RWPE2 (cell line): ENCODE measurements at regions not wholly inside any gene's neighbourhood (a gene's known extent, or its start where the extent isn't known, plus 50 kb on each side); places are given as distances from the start of the nearest gene placed in this dataset.

ENCODE experiments used
- ATAC-seq: fragments of 200-7000 bp; cut with Tn5 transposase; 3 replicates; pipeline ENCODE4 v1.9.1; 2021; ENCODE audit warnings: low read depth
- DNase-seq: peaks from one replicate; pipeline ENCODE4 v3.0.0-alpha.2; 2020; ENCODE audit warnings: low spot score
- H3K27ac ChIP-seq: fragments of 450-650 bp; 2 replicates; pipeline ENCODE4 v1.5.1; 2017; ENCODE audit warnings: mild to moderate bottlenecking; ENCODE audit not compliant: poor library complexity, severe bottlenecking
- H3K27me3 ChIP-seq: fragments of 250-450 bp; sonication (Bioruptor Pico); 2 replicates; pipeline ENCODE4 v1.5.1; 2021; ENCODE audit warnings: mild to moderate bottlenecking, moderate library complexity; ENCODE audit not compliant: insufficient read depth, poor library complexity, severe bottlenecking
- H3K36me3 ChIP-seq: fragments of 250-450 bp; sonication (Bioruptor Pico); 2 replicates; pipeline ENCODE4 v1.5.1; 2020; ENCODE audit warnings: low read depth, mild to moderate bottlenecking, moderate library complexity
- H3K4me1 ChIP-seq: fragments of 250-450 bp; sonication (Bioruptor Pico); 2 replicates; pipeline ENCODE4 v1.5.1; 2021; ENCODE audit warnings: mild to moderate bottlenecking, moderate library complexity; ENCODE audit not compliant: insufficient read depth, poor library complexity, severe bottlenecking
- H3K4me3 ChIP-seq: fragments of 250-450 bp; sonication (Bioruptor Pico); 2 replicates; pipeline ENCODE4 v1.5.1; 2021; ENCODE audit warnings: mild to moderate bottlenecking, moderate library complexity; ENCODE audit not compliant: severe bottlenecking
- H3K9me3 ChIP-seq: fragments of 250-450 bp; sonication (Bioruptor Pico); 2 replicates; pipeline ENCODE4 v1.5.1; 2021; ENCODE audit warnings: mild to moderate bottlenecking, moderate library complexity; ENCODE audit not compliant: severe bottlenecking
- TF ChIP-seq, protein P1 (sequence below): fragments of 450-650 bp; IDR thresholded peaks from one replicate; pipeline ENCODE4 v1.5.1; 2017; ENCODE audit warnings: mild to moderate bottlenecking, moderate library complexity; ENCODE audit not compliant: poor library complexity, severe bottlenecking

DNA sequence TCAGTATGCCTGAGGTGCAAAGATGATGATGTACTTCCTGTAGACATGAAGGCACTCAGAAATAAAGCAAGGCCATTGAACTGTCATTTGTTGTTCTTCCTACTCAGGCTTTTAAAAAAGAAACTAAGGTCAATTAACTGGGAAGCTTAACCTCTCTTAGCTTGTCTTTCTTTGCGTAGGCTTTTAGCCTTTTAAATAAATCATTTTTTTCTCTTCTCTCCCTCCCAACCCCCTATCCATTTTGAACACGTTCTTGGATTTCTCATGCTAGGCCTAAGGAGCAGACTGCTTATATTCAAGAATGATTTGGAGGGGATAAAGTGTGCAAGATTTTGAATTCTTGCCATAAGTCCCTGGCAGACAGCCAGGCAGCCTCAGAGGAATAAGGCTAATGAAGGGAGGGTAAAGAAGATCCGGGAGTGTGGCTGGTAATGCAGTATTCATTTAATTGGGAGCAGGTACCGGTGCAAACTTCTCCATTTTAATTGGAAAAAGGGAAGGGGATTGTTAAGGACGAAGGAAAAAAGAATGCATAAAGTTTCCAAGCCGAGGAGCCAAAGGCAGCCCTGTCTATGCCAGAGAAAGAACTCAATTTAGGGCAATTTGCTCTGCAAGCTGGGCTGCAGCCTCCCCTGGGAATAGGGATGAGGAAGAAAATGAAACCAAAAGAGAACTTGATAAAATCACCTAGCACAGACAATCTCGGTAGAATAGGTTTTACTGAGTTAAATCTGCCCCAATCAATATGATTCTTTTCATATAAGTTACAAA is 343.8 kb upstream of the MMS22L start:
- no peaks in the 10 kb centered on the region for H3K27me3 ChIP-seq
- H3K4me1 ChIP-seq = peaks cover 12% of the 10 kb centered on the region
- ATAC-seq (no peak), DNase-seq (no peak)
- TF ChIP-seq, protein P1, sequence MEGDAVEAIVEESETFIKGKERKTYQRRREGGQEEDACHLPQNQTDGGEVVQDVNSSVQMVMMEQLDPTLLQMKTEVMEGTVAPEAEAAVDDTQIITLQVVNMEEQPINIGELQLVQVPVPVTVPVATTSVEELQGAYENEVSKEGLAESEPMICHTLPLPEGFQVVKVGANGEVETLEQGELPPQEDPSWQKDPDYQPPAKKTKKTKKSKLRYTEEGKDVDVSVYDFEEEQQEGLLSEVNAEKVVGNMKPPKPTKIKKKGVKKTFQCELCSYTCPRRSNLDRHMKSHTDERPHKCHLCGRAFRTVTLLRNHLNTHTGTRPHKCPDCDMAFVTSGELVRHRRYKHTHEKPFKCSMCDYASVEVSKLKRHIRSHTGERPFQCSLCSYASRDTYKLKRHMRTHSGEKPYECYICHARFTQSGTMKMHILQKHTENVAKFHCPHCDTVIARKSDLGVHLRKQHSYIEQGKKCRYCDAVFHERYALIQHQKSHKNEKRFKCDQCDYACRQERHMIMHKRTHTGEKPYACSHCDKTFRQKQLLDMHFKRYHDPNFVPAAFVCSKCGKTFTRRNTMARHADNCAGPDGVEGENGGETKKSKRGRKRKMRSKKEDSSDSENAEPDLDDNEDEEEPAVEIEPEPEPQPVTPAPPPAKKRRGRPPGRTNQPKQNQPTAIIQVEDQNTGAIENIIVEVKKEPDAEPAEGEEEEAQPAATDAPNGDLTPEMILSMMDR = no peak
- H3K4me3 ChIP-seq = peak overlapping the region; percentile 6
- no peaks in the 10 kb centered on the region for H3K36me3 ChIP-seq
- no peaks in the 10 kb centered on the region for H3K9me3 ChIP-seq
- H3K27ac ChIP-seq = no peak overlapping the region

DNA sequence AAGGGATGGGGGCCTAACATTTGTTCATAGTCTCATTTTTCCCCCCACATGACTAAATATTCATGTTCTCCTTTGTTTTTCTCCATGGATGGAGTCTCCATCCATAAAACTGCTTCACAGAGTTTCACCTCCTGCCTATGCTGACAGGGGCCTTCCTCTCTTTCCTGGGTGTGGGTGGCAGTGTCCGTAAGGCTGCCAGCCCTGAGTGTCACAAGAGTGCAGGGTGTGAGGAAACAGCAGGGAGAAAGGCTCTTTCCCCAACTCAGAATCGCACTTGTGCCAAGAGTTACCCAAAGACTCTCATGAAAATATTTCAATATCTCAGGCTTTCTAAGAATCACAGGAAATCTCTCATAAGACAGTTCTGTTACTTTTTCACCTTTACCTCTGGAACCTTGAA is 346.2 kb upstream of the MMS22L start:
- ATAC-seq = no peak
- no peak overlapping the region for H3K27ac ChIP-seq
- H3K27me3 ChIP-seq = no peaks in the 10 kb centered on the region
- peaks cover 12% of the 10 kb centered on the region for H3K4me1 ChIP-seq
- TF ChIP-seq, protein P1 = no peak
- H3K36me3 ChIP-seq = no peaks in the 10 kb centered on the region
- no peaks in the 10 kb centered on the region for H3K9me3 ChIP-seq
- no peak for DNase-seq
- no peak overlapping the region for H3K4me3 ChIP-seq

DNA sequence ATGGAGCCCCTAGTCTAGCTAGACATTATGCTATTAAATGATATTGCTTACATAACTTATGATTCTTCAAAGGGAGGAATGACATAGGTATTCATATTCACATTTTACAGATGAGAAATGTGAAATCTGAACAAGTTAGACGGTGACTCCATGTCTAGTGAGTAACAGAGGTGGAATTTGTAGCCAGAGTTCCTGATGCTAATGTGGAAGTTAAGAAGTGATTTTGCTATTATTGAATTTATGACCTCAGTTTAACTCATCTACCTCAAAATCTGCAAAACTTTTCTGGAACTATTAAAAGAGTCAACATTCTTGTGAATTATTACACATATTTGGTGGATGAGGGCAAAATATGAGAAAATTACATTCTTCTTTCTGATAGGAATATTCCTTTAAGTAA is 347.6 kb upstream of the MMS22L start:
- Histone ChIP-seq H3K4me3 (no peak overlapping the region), H3K27ac (no peak overlapping the region), H3K4me1 (peaks cover 12% of the 10 kb centered on the region), H3K36me3 (no peaks in the 10 kb centered on the region), H3K9me3 (no peaks in the 10 kb centered on the region), H3K27me3 (no peaks in the 10 kb centered on the region)
- no peak for DNase-seq
- TF ChIP-seq, protein P1 = no peak
- ATAC-seq = peak; percentile 80; the same call in 2 of the 3 replicates

DNA sequence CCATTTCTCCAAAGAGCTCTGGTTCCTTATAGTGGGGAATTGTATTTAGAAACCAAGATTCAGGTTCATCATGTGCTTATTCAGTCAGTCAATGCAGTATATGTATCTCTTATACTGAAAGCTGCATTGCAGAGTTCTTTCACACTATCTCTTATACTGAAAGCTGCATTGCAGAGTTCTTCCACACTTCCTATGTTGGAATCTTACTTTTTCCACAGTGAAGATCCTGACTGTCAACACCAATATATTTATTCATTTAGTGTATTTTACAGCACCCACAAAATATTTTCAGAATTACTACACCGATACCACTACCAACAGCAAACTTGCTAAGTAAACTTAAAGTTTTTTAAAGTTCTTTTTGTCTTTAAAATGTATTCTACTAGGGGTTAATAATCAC is 349.3 kb upstream of the MMS22L start:
- DNase-seq = no peak
- Histone ChIP-seq H3K36me3 (no peaks in the 10 kb centered on the region), H3K4me3 (no peak overlapping the region), H3K4me1 (peaks cover 12% of the 10 kb centered on the region), H3K27ac (no peak overlapping the region), H3K9me3 (no peaks in the 10 kb centered on the region), H3K27me3 (no peaks in the 10 kb centered on the region)
- TF ChIP-seq, protein P1 = no peak
- ATAC-seq = no peak

DNA sequence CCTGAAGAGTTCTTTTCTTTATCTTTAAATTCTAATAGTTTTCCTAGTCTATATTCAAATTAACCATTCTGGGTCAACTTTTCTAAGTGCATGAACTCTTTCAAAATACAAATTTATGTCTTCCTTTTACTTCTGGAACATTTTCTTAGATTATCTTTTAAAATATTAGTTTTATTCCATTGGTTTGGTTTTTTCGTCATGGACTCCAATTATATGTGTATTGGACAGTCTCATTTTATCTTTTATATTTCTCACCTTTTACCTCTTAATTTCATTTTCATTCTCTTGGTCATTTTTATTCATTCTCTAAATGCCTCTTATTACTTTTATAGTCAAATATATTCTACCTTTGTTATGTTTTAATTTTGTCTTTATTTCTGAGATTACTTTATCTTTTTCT is 356.7 kb upstream of the MMS22L start:
- Histone ChIP-seq H3K27me3 (peaks cover 2% of the 10 kb centered on the region), H3K4me3 (no peak overlapping the region), H3K9me3 (no peaks in the 10 kb centered on the region), H3K36me3 (no peaks in the 10 kb centered on the region), H3K27ac (no peak overlapping the region), H3K4me1 (no peaks in the 10 kb centered on the region)
- DNase-seq (no peak), ATAC-seq (no peak)
- TF ChIP-seq, protein P1 = no peak
